Prostate gland (tissue), 2 donors: ENCODE measurements at regions not wholly inside any gene's neighbourhood (a gene's known extent, or its start where the extent isn't known, plus 50 kb on each side); places are given as distances from the start of the nearest gene placed in this dataset.

Source experiments
- POLR2A ChIP-seq: fragments of 450-650 bp; IDR thresholded peaks from one replicate; pipeline ENCODE4 v1.6.1; 2016; ENCODE audit warnings: antibody characterized with exemption, mild to moderate bottlenecking
- POLR2AphosphoS5 ChIP-seq: sonication (generic); formaldehyde crosslinking; IDR thresholded peaks from one replicate; pipeline ENCODE4 v1.6.1; 2017; ENCODE audit warnings: antibody characterized with exemption
- TF ChIP-seq, protein P1 (sequence below), 4 experiments: fragments of 200-600 bp in 2 of 4; fragments of 450-650 bp in 2 of 4; sonication (generic) in 2 of 4; IDR thresholded peaks; 1 replicate in 3 of 4; 2 replicates in 1 of 4; pipeline ENCODE4 v1.5.1; 2016 to 2019; ENCODE audit warnings: antibody characterized with exemption in 4 of 4, mild to moderate bottlenecking in 2 of 4, moderate library complexity in 2 of 4

- TF ChIP-seq, protein P1, sequence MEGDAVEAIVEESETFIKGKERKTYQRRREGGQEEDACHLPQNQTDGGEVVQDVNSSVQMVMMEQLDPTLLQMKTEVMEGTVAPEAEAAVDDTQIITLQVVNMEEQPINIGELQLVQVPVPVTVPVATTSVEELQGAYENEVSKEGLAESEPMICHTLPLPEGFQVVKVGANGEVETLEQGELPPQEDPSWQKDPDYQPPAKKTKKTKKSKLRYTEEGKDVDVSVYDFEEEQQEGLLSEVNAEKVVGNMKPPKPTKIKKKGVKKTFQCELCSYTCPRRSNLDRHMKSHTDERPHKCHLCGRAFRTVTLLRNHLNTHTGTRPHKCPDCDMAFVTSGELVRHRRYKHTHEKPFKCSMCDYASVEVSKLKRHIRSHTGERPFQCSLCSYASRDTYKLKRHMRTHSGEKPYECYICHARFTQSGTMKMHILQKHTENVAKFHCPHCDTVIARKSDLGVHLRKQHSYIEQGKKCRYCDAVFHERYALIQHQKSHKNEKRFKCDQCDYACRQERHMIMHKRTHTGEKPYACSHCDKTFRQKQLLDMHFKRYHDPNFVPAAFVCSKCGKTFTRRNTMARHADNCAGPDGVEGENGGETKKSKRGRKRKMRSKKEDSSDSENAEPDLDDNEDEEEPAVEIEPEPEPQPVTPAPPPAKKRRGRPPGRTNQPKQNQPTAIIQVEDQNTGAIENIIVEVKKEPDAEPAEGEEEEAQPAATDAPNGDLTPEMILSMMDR (IDR thresholded peaks at IDR 0.05) = no peak
- TF ChIP-seq POLR2A = no peak
- TF ChIP-seq POLR2AphosphoS5 = no peak
Measured at GRCh38 chr5:160956051-160956450, 104.0 kb upstream of the ATP10B start.
